Fibroblast of peridontal ligament (primary cell): ENCODE measurements at regions not wholly inside any gene's neighbourhood (a gene's known extent, or its start where the extent isn't known, plus 50 kb on each side); places are given as distances from the start of the nearest gene placed in this dataset.

ENCODE experiments used
- DNase-seq: peaks from one replicate; pipeline ENCODE4 v3.0.0-alpha.2; 2010; ENCODE audit errors: extremely low read depth

- DNase-seq = no peak
Measured at GRCh38 chr1:68293122-68293521, 60.8 kb upstream of the WLS start.

GRCh38 chr1:68291688-68292384, 59.5 kb upstream of the WLS start:
- DNase-seq = peak; percentile 43

DNA sequence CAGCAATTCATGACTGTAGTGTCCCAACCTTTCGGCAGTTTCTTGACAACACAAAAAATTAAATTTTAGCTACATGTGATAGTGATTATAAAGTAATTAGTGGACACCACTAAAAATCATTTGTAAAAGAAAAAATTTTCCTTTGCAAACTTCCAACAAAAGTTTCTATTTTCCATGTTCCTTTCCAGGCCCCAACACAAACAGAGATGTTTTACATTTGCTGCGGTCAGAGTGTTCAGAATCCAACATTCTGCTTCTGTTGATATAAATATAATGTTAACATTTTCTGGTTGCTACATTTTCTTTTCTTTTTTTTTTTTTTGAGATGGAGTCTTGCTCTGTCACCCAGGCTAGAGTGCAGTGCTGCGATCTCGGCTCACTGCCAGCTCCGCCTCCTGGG, 54.9 kb upstream of the WLS start:
- DNase-seq = peak; percentile 58

DNA sequence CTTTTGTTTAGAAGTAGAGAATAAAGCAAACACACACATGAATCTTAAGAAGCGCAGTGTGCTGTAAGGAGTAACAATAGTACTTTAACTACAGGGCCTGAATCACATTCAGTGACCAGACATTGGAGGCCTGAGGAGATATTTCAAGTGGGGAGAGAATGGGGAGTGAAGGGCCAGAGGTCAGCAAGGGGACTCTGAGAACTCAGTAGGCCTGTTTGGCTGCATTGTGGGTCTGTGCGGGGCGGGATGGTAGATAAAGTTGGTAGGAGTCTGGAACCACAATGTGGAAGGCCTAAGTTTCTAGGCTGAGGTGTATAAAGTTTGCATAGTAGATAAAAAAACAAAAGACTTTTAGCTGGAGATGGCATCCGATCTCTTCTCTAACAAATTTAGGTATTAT, 52.7 kb upstream of the WLS start:
- DNase-seq = no peak

- no peak for DNase-seq
Measured at GRCh38 chr1:68281946-68282615, 49.8 kb upstream of the WLS start.
